Gastroesophageal sphincter (tissue), 3 donors: ENCODE measurements at regions not wholly inside any gene's neighbourhood (a gene's known extent, or its start where the extent isn't known, plus 50 kb on each side); places are given as distances from the start of the nearest gene placed in this dataset.

Source experiments
- CTCF ChIP-seq, 4 experiments: fragments of 200-600 bp in 2 of 4; fragments of 450-650 bp in 2 of 4; sonication (generic) in 1 of 4; IDR thresholded peaks; one replicate each; pipeline ENCODE4 v1.5.1; 2017 to 2019; ENCODE audit warnings: antibody characterized with exemption in 4 of 4, mild to moderate bottlenecking in 2 of 4, moderate library complexity in 2 of 4
- EP300 ChIP-seq: sonication (generic); formaldehyde crosslinking; IDR thresholded peaks from one replicate; pipeline ENCODE4 v1.6.1; 2017; ENCODE audit warnings: antibody characterized with exemption, mild to moderate bottlenecking
- POLR2A ChIP-seq, 2 donors: fragments of 450-650 bp; IDR thresholded peaks; one replicate each; pipeline ENCODE4 v1.6.1; 2017; ENCODE audit warnings: antibody characterized with exemption in 2 of 2, mild to moderate bottlenecking in 2 of 2, moderate library complexity in 1 of 2
- POLR2AphosphoS5 ChIP-seq: sonication (generic); formaldehyde crosslinking; IDR thresholded peaks from one replicate; pipeline ENCODE4 v1.6.1; 2017; ENCODE audit warnings: antibody characterized with exemption

- TF ChIP-seq CTCF (IDR thresholded peaks at IDR 0.05) = no peak
- no peak for TF ChIP-seq POLR2A (IDR thresholded peaks at IDR 0.05)
- no peak for TF ChIP-seq EP300
- no peak for TF ChIP-seq POLR2AphosphoS5
Observed at GRCh38 chr10:118474111-118474510, 121.3 kb downstream of the PRLHR start.
